ENCODE measurements at regions not wholly inside any gene's neighbourhood (a gene's known extent, or its start where the extent isn't known, plus 50 kb on each side); places are given as distances from the start of the nearest gene placed in this dataset.

GRCh38 chr4:148573296-148573695 is 131.1 kb upstream of the NR3C2 start (continued):
- TF ChIP-seq SP2 (IDR thresholded peaks at IDR 0.05; ENCODE audit: low read length) (no peak), E2F6 (IDR thresholded peaks at IDR 0.05) (no peak), ZNF274 (IDR thresholded peaks at IDR 0.05; ENCODE audit: borderline replicate concordance, extremely low read depth, low read length) (no peak), ASH2L (IDR thresholded peaks at IDR 0.05; ENCODE audit: low read length) (no peak), TAF7 (optimal IDR thresholded peaks at IDR 0.05; ENCODE audit: borderline replicate concordance, low read depth, low read length) (no peak), RFX5 (IDR thresholded peaks at IDR 0.05; ENCODE audit: borderline replicate concordance, low read depth, low read length) (no peak), BACH1 (IDR thresholded peaks at IDR 0.05; ENCODE audit: low read length) (no peak), CTBP2 (IDR thresholded peaks at IDR 0.05; ENCODE audit: borderline replicate concordance, insufficient read depth, insufficient read length, low read length) (no peak)

Measured in H1 (cell line).